ENCODE measurements at regions not wholly inside any gene's neighbourhood (a gene's known extent, or its start where the extent isn't known, plus 50 kb on each side); places are given as distances from the start of the nearest gene placed in this dataset.

GRCh38 chr3:106176734-106177133 lies 307.9 kb upstream of the CBLB start:
- DNase-seq (ENCODE audit: low spot score) = no peak

GRCh38 chr3:106182950-106183511 lies 314.2 kb upstream of the CBLB start:
- DNase-seq (ENCODE audit: low spot score) = no peak

- DNase-seq (ENCODE audit: low spot score) = no peak
Measured at GRCh38 chr3:106183762-106184391, 315.1 kb upstream of the CBLB start.

DNA sequence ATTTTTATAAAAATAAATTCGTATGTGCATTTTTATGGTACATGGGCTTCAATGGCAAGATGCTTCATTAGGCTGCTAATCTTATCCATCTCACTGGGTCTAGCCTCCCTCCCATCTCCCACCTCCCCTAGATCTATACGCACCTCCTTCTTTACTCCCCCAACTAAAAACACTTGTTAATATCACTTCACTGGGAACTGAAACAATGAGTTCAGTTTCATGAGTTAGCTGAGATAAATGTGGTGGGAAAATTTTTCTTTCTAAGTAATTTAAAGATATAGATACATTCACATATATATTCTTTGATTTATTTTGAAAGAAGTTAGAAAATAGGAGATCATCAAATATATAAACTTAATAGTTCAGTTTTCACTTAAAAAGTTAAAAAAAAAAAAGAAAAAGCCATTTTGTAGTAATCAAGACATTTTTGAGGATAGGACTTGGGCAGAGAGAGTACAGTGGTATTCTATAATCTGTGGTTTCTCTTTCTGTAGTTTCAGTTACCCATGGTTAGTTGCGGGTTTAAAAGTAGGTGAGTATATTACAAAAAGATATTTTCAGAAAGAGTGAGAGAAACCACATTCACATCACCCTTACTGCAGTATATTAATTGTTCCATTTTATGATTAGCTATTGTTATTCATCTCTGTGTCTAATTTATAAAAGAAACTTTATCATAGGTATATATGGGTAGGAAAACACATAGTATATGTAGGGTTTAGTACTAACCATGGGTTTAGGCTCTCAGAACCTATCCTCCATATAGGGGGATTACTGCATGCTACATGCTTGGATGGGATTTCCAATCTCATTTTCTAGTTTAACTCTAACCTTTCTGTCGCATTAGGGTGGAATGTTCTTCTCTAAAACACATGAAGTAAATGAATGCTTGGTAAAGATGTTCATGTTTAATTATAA lies 316.0 kb upstream of the CBLB start:
- DNase-seq (ENCODE audit: low spot score) = no peak

DNA sequence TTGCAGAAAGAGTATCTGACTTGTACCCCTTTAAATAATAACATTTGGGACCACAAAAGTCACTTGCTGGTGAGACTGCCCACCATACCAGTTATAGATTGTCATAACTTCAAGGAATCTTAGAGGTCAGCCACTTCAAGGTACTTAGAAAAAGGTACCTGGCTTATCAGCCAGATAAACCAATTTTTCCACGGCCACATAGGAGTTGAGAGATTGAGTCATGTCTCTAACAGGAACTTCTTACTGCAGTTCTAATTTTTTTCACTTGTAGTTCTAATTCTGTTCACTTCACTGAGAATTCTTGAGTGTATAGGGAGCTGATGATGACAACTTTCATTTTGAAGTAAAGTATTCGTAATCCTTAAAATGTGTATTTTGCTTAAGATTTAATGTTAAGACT lies 317.1 kb upstream of the CBLB start:
- DNase-seq (ENCODE audit: low spot score) = no peak

- DNase-seq (ENCODE audit: low spot score) = no peak
Measured at GRCh38 chr3:106190296-106190695, 321.5 kb upstream of the CBLB start.

DNA sequence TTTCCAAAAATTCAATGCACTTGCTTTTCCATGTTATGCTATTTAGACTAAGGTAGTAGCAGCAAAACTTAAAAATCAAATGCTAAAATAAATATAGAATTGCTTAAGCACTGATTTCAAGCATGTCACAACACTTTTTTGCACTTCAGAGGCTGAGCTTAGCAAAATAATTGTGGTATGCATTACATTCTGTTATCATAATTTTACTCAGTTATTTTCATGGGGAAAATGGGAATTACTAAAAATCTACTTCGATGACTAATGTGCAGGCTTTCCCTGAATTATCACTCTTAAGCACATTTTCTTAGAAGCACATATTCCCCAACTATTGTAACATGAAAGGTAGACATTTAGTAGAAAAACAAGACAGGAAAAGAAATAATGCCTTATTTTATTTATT lies 322.4 kb upstream of the CBLB start:
- DNase-seq (ENCODE audit: low spot score) = no peak

GRCh38 chr3:106191913-106192312 lies 323.1 kb upstream of the CBLB start:
- DNase-seq (ENCODE audit: low spot score) = no peak

GRCh38 chr3:106193876-106194275 lies 325.1 kb upstream of the CBLB start:
- no peak for DNase-seq (ENCODE audit: low spot score)

DNA sequence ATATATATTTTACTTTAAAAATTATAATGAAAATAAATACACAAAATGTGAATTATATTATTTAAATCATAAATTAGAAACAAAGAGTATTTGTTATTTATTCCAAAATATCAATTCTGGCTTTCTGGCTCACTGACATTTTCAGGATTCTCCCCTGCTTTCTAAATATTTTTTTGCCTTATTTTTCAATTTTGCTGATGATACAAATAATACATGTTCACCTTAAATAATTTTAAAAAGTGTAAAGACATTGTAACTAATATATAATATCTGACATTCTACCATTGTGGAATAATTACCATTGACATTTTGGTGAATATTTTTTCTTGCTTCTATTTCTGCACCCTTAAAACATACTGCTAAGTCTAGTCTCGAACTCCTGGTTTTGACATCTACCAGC lies 325.9 kb upstream of the CBLB start:
- DNase-seq (ENCODE audit: low spot score) = no peak

- no peak for DNase-seq (ENCODE audit: low spot score)
Measured at GRCh38 chr3:106197532-106198194, 328.9 kb upstream of the CBLB start.

DNA sequence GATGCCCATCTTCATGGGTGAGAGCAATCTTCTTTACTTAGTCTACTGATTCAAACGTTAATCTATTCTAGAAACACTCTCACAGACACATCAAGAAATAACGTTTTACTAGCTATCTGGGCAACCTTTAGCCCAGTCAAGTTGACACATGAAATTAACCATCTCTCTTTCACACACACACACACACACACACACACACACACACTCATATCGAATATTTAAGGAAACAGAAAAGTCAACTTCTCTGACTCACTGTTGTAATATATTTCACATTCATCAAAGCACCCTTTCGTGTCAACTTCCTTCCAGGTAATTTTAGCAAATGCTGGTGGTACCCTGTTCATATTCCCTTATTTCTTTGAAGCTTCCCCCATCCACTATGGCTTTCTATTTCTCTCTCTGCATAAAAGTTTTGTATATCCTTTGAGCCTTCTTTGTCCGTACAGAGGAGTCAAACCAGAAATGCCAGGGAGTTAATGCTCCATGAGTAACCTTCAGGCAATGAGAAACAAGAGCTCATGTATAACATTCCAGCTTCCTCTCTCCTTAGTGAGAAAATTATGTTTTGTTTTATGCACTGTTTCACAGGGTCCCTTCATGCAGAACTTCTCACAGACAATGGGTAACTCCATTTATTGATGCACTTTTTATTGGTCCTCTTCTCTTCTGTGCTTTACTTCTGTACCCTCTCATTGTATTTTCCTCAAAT lies 335.5 kb upstream of the CBLB start:
- no peak for DNase-seq (ENCODE audit: low spot score)

- DNase-seq (ENCODE audit: low spot score) = no peak
Measured at GRCh38 chr3:106206146-106206545, 337.3 kb upstream of the CBLB start.

GRCh38 chr3:106206613-106207012 lies 337.8 kb upstream of the CBLB start:
- DNase-seq (ENCODE audit: low spot score) = no peak

DNA sequence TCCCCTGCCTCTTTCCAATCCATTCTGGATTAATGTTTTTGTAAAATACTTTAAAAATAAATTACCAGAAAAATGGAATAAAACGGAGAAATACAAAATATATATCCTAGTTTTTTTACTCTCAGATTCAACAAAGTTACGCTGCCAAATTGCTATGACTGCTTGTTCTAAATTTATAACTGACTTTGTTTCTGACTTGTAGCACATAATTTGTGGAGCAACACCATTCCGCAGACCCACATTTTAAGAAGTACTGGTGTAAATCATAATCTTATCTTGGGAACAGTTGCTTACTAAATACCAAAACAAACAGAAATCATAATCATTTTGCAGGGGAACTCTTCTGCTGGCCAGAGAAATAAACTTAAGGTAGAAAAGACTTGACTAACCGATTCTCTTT lies 339.4 kb upstream of the CBLB start:
- no peak for DNase-seq (ENCODE audit: low spot score)

DNA sequence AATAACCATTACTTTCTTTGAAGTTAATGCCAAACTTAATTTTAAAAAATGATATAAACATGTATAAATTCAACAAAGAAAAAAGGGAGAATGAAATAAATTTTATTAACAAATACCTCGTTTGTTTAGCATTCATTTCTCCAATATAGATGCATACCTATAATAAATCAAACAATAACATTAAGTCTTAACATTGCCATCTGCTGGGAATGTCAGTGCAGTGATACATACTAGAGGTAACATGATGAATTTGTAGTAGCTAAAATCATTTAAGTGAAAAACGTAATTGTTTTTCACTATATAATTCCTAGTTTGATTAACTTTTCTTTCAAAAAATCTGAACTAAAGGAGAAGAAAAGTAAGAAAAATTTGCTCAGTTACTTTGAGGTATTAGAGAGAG lies 340.2 kb upstream of the CBLB start:
- no peak for DNase-seq (ENCODE audit: low spot score)

GRCh38 chr3:106209482-106209881 lies 340.7 kb upstream of the CBLB start:
- DNase-seq (ENCODE audit: low spot score) = no peak

DNA sequence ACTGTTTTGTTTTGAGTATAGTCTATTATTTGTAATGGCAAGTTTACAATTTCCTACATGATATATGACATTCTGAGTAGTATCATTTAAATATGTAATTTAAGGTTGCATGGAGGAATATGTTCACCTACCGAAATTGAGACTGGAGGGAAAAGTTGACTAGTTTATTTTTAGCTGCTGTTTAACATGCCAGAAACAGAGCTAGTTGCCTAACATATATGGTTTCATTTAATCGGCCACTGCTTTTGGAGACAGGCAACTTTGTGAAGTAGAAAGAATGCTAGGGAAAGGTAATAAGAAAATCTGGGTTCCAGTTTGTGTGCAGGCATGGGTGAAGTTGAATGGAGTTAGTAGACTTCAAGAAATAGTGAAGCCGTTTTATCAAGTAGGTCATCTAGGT lies 342.1 kb upstream of the CBLB start:
- DNase-seq (ENCODE audit: low spot score) = no peak

GRCh38 chr3:106212665-106213222 lies 343.9 kb upstream of the CBLB start:
- DNase-seq (ENCODE audit: low spot score) = no peak

DNA sequence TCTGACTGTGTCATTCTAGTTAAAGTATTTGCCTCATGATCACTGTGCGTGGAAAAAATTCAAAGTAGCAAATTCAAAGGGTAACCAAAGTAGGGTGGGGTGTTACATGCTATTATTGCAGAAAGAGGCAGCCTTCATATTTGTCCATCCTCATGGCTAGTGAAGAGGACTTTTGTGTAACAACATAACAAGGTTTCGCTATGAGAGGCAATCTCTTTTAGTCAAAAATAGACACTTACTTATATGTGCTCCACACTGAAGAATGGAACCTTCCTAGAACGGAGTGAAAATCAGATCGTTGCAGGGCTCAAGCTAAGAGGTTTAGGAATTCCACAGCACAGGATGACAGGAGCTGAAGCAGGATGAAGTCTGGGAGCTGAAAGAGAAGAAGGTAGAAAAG lies 345.1 kb upstream of the CBLB start:
- no peak for DNase-seq (ENCODE audit: low spot score)

DNA sequence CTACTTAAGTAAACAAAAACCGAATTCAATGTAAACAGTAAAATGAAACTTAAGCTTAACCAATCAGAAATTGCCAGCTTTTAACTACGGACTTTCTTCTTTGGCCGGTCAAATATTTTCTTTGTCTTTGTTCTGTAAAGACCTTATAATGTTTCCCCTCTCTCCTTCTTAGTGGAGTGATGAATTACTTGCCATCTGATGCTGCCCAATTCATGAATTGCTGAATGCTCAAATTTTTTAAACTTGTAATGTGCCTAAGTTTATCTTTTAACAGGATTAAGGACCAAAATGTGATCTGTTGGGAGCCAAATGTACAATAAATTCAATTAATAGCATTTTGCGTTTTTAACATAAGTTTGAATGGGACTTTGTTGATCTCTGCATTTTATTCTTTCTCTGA lies 345.8 kb upstream of the CBLB start:
- no peak for DNase-seq (ENCODE audit: low spot score)

DNA sequence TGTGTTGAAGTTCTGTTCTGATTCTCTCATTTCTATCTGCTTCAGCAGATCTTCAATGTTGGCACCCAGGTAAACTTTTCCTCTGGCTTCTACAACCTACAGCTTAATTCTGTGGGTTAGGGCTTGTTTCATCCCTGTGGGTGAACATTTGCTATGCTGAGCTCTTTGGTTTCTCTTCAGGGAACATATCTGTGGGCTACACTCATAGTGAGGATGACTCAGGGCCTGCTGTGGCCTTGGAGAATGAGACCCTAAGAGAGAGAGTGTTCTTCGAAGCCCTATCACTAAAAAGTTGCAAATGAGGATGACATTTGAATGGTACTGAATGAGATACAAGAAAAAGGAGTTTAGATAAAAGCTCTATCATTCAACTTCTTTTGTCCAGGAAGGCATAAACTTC lies 346.2 kb upstream of the CBLB start:
- DNase-seq (ENCODE audit: low spot score) = no peak

Measured in ecto neural progenitor cell (in vitro differentiated cells).